Endothelial cell of umbilical vein (primary cell): ENCODE measurements at regions not wholly inside any gene's neighbourhood (a gene's known extent, or its start where the extent isn't known, plus 50 kb on each side); places are given as distances from the start of the nearest gene placed in this dataset.

Experiments used
- BruUV-seq: library from RNA; stranded (reverse); fragments of 400-500 nt; replicated peaks from 2 replicates; lab custom pipeline; 2021; lab: Mats Ljungman, UMichigan
- CTCF ChIA-PET: fragments of 300-600, 350-600 bp; sonication (Branson Sonifier 250); formaldehyde crosslinking; loops from one replicate; lab custom pipeline; 2021; ENCODE audit warnings: antibody characterized with exemption, inconsistent platforms; lab: Charles Lee
- POLR2A ChIA-PET: fragments of 300-600, 350-600 bp; sonication (Branson Sonifier 250); formaldehyde crosslinking; loops from one replicate; lab custom pipeline; 2021; ENCODE audit warnings: antibody characterized with exemption, inconsistent platforms; lab: Charles Lee
- DNase-seq: peaks from one replicate; pipeline ENCODE4 v3.0.0-alpha.2; 2011; ENCODE audit warnings: low read depth, low spot score
- FAIRE-seq: peaks from 2 replicates; lab custom pipeline; 2011; peaks lifted over from hg19 to GRCh38; lab: Jason Lieb, UNC
- H2AFZ ChIP-seq: 2 replicates; pipeline ENCODE4 v1.6.0; 2012; ENCODE audit warnings: low read depth, low read length, control low read depth, inconsistent platforms
- H3K27ac ChIP-seq: 2 replicates; pipeline ENCODE4 v1.5.1; 2011; ENCODE audit warnings: low read depth, mild to moderate bottlenecking, control low read depth, low read length, moderate library complexity; ENCODE audit not compliant: insufficient read depth
- H3K27me3 ChIP-seq, 2 experiments: 2 replicates each; pipeline versions ENCODE4 v1.6.0 to v1.6.1; 2011; ENCODE audit warnings: low read length in 2 of 2, mixed read lengths in 1 of 2; ENCODE audit not compliant: control insufficient read depth in 2 of 2, insufficient read depth in 2 of 2
- H3K36me3 ChIP-seq, 2 experiments: 2 replicates in 1 of 2; 3 replicates in 1 of 2; pipeline ENCODE4 v1.5.1; 2011; ENCODE audit warnings: low read length in 2 of 2, mild to moderate bottlenecking in 1 of 2, moderate library complexity in 1 of 2; ENCODE audit not compliant: control insufficient read depth in 2 of 2, insufficient read depth in 2 of 2; ENCODE audit errors: extremely low read depth in 1 of 2
- H3K4me1 ChIP-seq: 3 replicates; pipeline ENCODE4 v1.5.1; 2011; ENCODE audit warnings: mild to moderate bottlenecking, low read length; ENCODE audit not compliant: control insufficient read depth, insufficient read depth; ENCODE audit errors: extremely low read depth
- H3K4me2 ChIP-seq: 2 replicates; pipeline ENCODE4 v1.6.1; 2011; ENCODE audit warnings: low read length, control low read depth, mixed read lengths; ENCODE audit not compliant: insufficient read depth
- H3K4me3 ChIP-seq, 3 experiments: fragments of 200-600 bp in 1 of 3; sonication (generic), shearing (Covaris generic) in 1 of 3; replicated peaks in 1 of 3; 2 replicates each; pipeline ENCODE4 v1.5.1; 2011 to 2016; ENCODE audit warnings: control low read depth in 3 of 3, low read length in 3 of 3, mild to moderate bottlenecking in 2 of 3, inconsistent platforms in 1 of 3, low read depth in 1 of 3, moderate library complexity in 1 of 3; ENCODE audit not compliant: insufficient read depth in 1 of 3
- H3K79me2 ChIP-seq: 2 replicates; pipeline ENCODE4 v1.6.0; 2012; ENCODE audit warnings: low read length, inconsistent platforms; ENCODE audit not compliant: control insufficient read depth, insufficient read depth
- H3K9ac ChIP-seq: replicated peaks from 2 replicates; pipeline ENCODE3; 2011; ENCODE audit warnings: low read length, control low read depth; ENCODE audit not compliant: insufficient read depth; ENCODE audit errors: extremely low read depth
- H3K9me1 ChIP-seq: replicated peaks from 3 replicates; pipeline ENCODE4 v1.6.0; 2011; ENCODE audit warnings: mild to moderate bottlenecking, low read length; ENCODE audit not compliant: control insufficient read depth, insufficient read depth; ENCODE audit errors: extremely low read depth
- H3K9me3 ChIP-seq: replicated peaks from 2 replicates; pipeline ENCODE4 v1.5.1; 2012; ENCODE audit warnings: low read length, inconsistent platforms; ENCODE audit not compliant: control insufficient read depth, insufficient read depth
- H4K20me1 ChIP-seq: replicated peaks from 2 replicates; pipeline ENCODE3; 2011; ENCODE audit warnings: mild to moderate bottlenecking, low read length; ENCODE audit not compliant: control insufficient read depth, insufficient read depth; ENCODE audit errors: extremely low read depth
- EZH2 ChIP-seq: IDR thresholded peaks from 2 replicates; pipeline ENCODE4 v1.6.1; 2012; ENCODE audit warnings: borderline replicate concordance, low read depth, mild to moderate bottlenecking, moderate library complexity, low read length, inconsistent platforms; ENCODE audit not compliant: severe bottlenecking
- FOS ChIP-seq: IDR thresholded peaks from 2 replicates; pipeline ENCODE4 v1.6.1; 2011; ENCODE audit warnings: mild to moderate bottlenecking, low read length, moderate library complexity, borderline replicate concordance; ENCODE audit not compliant: insufficient read depth
- GATA2 ChIP-seq: IDR thresholded peaks from 2 replicates; pipeline ENCODE4 v1.7.0; 2011; ENCODE audit warnings: low read depth, mild to moderate bottlenecking, moderate library complexity, mixed read lengths, low read length; ENCODE audit not compliant: insufficient read length, insufficient read depth
- JUN ChIP-seq: IDR thresholded peaks from 2 replicates; pipeline ENCODE4 v1.6.1; 2011; ENCODE audit warnings: borderline replicate concordance, low read depth; ENCODE audit not compliant: insufficient read length, insufficient read depth
- MYC ChIP-seq: IDR thresholded peaks from one replicate; pipeline ENCODE4 v1.6.1; 2011; ENCODE audit warnings: mild to moderate bottlenecking, low read depth, low read length
- POLR2A ChIP-seq: IDR thresholded peaks from 2 replicates; pipeline ENCODE4 v1.6.1; 2012; ENCODE audit warnings: low read depth, mild to moderate bottlenecking, control low read depth, low read length
- POLR2AphosphoS5 ChIP-seq: IDR thresholded peaks from 2 replicates; pipeline ENCODE4 v1.6.1; 2012; ENCODE audit warnings: low read depth, mild to moderate bottlenecking, control low read depth, low read length, moderate library complexity; ENCODE audit not compliant: insufficient read depth
- dilution Hi-C: fragments of 300-500 bp; cut with MboI; formaldehyde crosslinking; loops from one replicate; pipeline ENCODE4 v1.15.0; 2019; ENCODE audit warnings: low sequenced_read_pairs; ENCODE audit not compliant: extremely low pct_ligation_motif_present
- intact Hi-C: fragments of 100-400 bp; cut with micrococcal nuclease; formaldehyde crosslinking; loops from one replicate; pipeline ENCODE4 v1.10.0; 2022
- TF ChIP-seq, protein P1 (sequence below): IDR thresholded peaks from 2 replicates; pipeline ENCODE4 v1.6.1; 2011; ENCODE audit not compliant: insufficient read depth, insufficient read length
- TF ChIP-seq, protein P2 (sequence below), 2 donors: IDR thresholded peaks; 1 replicate in 1 of 2; 2 replicates in 1 of 2; pipeline ENCODE4 v1.5.1; 2011; ENCODE audit warnings: low read length in 2 of 2, mild to moderate bottlenecking in 2 of 2, moderate library complexity in 2 of 2, control low read depth in 1 of 2, inconsistent platforms in 1 of 2, low read depth in 1 of 2; ENCODE audit not compliant: insufficient read depth in 1 of 2; ENCODE audit errors: extremely low read depth in 1 of 2

GRCh38 chr1:168482106-168482505 lies 61.7 kb downstream of the XCL2 start:
- H3K4me2 ChIP-seq = no peak overlapping the region
- FAIRE-seq (no peak), DNase-seq (no peak)
- no peaks in the 10 kb centered on the region for H3K4me1 ChIP-seq
- no TSS peak for BruUV-seq
- no peak for TF ChIP-seq FOS
- TF ChIP-seq, protein P1, sequence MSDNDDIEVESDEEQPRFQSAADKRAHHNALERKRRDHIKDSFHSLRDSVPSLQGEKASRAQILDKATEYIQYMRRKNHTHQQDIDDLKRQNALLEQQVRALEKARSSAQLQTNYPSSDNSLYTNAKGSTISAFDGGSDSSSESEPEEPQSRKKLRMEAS = no peak
- no peak for TF ChIP-seq POLR2A
- TF ChIP-seq MYC = no peak
- no peak for TF ChIP-seq EZH2
- TF ChIP-seq POLR2AphosphoS5 = no peak
- TF ChIP-seq, protein P2, sequence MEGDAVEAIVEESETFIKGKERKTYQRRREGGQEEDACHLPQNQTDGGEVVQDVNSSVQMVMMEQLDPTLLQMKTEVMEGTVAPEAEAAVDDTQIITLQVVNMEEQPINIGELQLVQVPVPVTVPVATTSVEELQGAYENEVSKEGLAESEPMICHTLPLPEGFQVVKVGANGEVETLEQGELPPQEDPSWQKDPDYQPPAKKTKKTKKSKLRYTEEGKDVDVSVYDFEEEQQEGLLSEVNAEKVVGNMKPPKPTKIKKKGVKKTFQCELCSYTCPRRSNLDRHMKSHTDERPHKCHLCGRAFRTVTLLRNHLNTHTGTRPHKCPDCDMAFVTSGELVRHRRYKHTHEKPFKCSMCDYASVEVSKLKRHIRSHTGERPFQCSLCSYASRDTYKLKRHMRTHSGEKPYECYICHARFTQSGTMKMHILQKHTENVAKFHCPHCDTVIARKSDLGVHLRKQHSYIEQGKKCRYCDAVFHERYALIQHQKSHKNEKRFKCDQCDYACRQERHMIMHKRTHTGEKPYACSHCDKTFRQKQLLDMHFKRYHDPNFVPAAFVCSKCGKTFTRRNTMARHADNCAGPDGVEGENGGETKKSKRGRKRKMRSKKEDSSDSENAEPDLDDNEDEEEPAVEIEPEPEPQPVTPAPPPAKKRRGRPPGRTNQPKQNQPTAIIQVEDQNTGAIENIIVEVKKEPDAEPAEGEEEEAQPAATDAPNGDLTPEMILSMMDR (IDR thresholded peaks at IDR 0.05; ENCODE audit: extremely low read depth in 1 of 2, insufficient read depth in 1 of 2, low read depth in 1 of 2, low read length in 2 of 2) = no peak
- no peak for TF ChIP-seq JUN
- no peak for TF ChIP-seq GATA2
- H3K36me3 ChIP-seq = no peaks in the 10 kb centered on the region
- dilution Hi-C loops = no loop called here
- H3K79me2 ChIP-seq = no peaks in the 10 kb centered on the region
- no peak overlapping the region for H3K9ac ChIP-seq
- no peaks in the 10 kb centered on the region for H3K27me3 ChIP-seq
- no peaks in the 10 kb centered on the region for H3K9me1 ChIP-seq
- no peaks in the 10 kb centered on the region for H4K20me1 ChIP-seq
- CTCF ChIA-PET = interaction anchor here (1.0 to 1.2 kb wide), 2 partner anchors 16 to 43 kb away, joined by 3 to 6 read pairs; no protein-coding TSS in a partner anchor
- H2AFZ ChIP-seq = no peak overlapping the region
- intact Hi-C loops = no loop called here
- no peaks in the 10 kb centered on the region for H3K9me3 ChIP-seq
- H3K4me3 ChIP-seq = no peak overlapping the region
- POLR2A ChIA-PET = no interaction called here
- no peak overlapping the region for H3K27ac ChIP-seq
